K562 (cell line): ENCODE measurements at regions not wholly inside any gene's neighbourhood (a gene's known extent, or its start where the extent isn't known, plus 50 kb on each side); places are given as distances from the start of the nearest gene placed in this dataset.

ENCODE experiments used
- ATAC-seq: fragments of 200-7000 bp; cut with Tn5 transposase; 3 replicates; pipeline ENCODE4 v1.9.1; 2020; ENCODE audit warnings: moderate library complexity
- BruUV-seq: library from RNA; stranded (reverse); fragments of 400-500 nt; replicated peaks from 2 replicates; lab custom pipeline; 2021; lab: Mats Ljungman, UMichigan
- CTCF ChIA-PET: fragments of 300-600 bp; formaldehyde crosslinking; extraction: SDS; loops from one replicate; lab custom pipeline; 2021; ENCODE audit warnings: low intra/inter-chr PET ratio; lab: Yijun Ruan, JAX
- POLR2A ChIA-PET: fragments of 300-600, 350-650 bp; sonication (Branson Sonifier 250); formaldehyde crosslinking; extraction: SDS; loops from one replicate; lab custom pipeline; 2021; ENCODE audit warnings: antibody characterized with exemption, inconsistent platforms; lab: Yijun Ruan, JAX
- DNase-seq, 4 experiments: peaks; one replicate each; pipeline versions ENCODE4 v3.0.0 to v3.0.0-alpha.2; 2011 to 2018; ENCODE audit warnings: low spot score in 3 of 4, mixed read lengths in 3 of 4; ENCODE audit errors: extremely low read depth in 1 of 4
- FAIRE-seq: peaks from 2 replicates; lab custom pipeline; 2011; peaks lifted over from hg19 to GRCh38; lab: Jason Lieb, UNC
- H2AFZ ChIP-seq: 2 replicates; pipeline ENCODE4 v1.6.0; 2011; ENCODE audit warnings: low read depth, low read length, control low read depth, inconsistent platforms
- H3K27ac ChIP-seq: fragments of 200-600 bp; 3 replicates; pipeline ENCODE4 v1.8.0; 2011; ENCODE audit warnings: low read depth, mild to moderate bottlenecking, control low read depth, inconsistent platforms, low read length, moderate library complexity, mixed read lengths; ENCODE audit errors: extremely low read depth
- H3K27me3 ChIP-seq, 2 experiments: fragments of 300-600 bp in 1 of 2; 2 replicates in 1 of 2; 3 replicates in 1 of 2; pipeline versions ENCODE4 v1.6.0 to v1.8.0; 2011; ENCODE audit warnings: inconsistent platforms in 2 of 2, low read length in 2 of 2, mild to moderate bottlenecking in 1 of 2, mixed read lengths in 1 of 2, moderate library complexity in 1 of 2; ENCODE audit not compliant: control insufficient read depth in 2 of 2, insufficient read depth in 2 of 2
- H3K36me3 ChIP-seq: fragments of 300-600 bp; 3 replicates; pipeline ENCODE4 v1.8.0; 2011; ENCODE audit warnings: mild to moderate bottlenecking, low read length, inconsistent platforms; ENCODE audit not compliant: control insufficient read depth, insufficient read depth
- H3K4me1 ChIP-seq, 2 experiments: fragments of 200-600 bp in 1 of 2; replicated peaks in 1 of 2; 2 replicates in 1 of 2; 3 replicates in 1 of 2; pipeline versions ENCODE4 v1.5.1 to v1.8.0; 2011; ENCODE audit warnings: inconsistent platforms in 2 of 2, low read length in 2 of 2, mild to moderate bottlenecking in 1 of 2, mixed read lengths in 1 of 2, moderate library complexity in 1 of 2; ENCODE audit not compliant: control insufficient read depth in 2 of 2, insufficient read depth in 2 of 2
- H3K4me2 ChIP-seq: 2 replicates; pipeline ENCODE4 v1.6.1; 2011; ENCODE audit warnings: low read length, control low read depth, inconsistent platforms, mixed read lengths; ENCODE audit not compliant: insufficient read depth
- H3K4me3 ChIP-seq: fragments of 200-600 bp; sonication (generic), shearing (Covaris generic); 2 replicates; pipeline ENCODE4 v1.5.1; 2016; ENCODE audit warnings: control low read depth, inconsistent platforms
- H3K79me2 ChIP-seq: fragments of 200-600 bp; 3 replicates; pipeline ENCODE4 v1.8.0; 2011; ENCODE audit warnings: low read length, inconsistent platforms; ENCODE audit not compliant: control insufficient read depth, insufficient read depth
- H3K9ac ChIP-seq, 2 experiments: 2 replicates each; pipeline versions ENCODE4 v1.6.0 to v1.6.1; 2011; ENCODE audit warnings: low read depth in 2 of 2, low read length in 2 of 2, control low read depth in 1 of 2, inconsistent platforms in 1 of 2, mild to moderate bottlenecking in 1 of 2, mixed read lengths in 1 of 2; ENCODE audit not compliant: insufficient read depth in 1 of 2
- H3K9me1 ChIP-seq: one replicate; pipeline ENCODE4 v1.6.0; 2011; ENCODE audit warnings: inconsistent platforms, mild to moderate bottlenecking, low read length, moderate library complexity; ENCODE audit not compliant: control insufficient read depth, insufficient read depth
- H3K9me3 ChIP-seq: replicated peaks from 2 replicates; pipeline ENCODE4 v1.5.1; 2011; ENCODE audit warnings: low read depth, low read length, inconsistent platforms; ENCODE audit not compliant: control insufficient read depth, insufficient read depth
- H4K20me1 ChIP-seq: replicated peaks from 2 replicates; pipeline ENCODE4 v1.6.1; 2011; ENCODE audit warnings: low read length, inconsistent platforms, mixed read lengths; ENCODE audit not compliant: control insufficient read depth, insufficient read depth
- ATF6 ChIP-seq: sonication (generic); formaldehyde crosslinking; IDR thresholded peaks from 2 replicates; pipeline ENCODE4 v1.4.0; 2020; ENCODE audit warnings: mild to moderate bottlenecking, missing genetic modification reagents
- CHCHD3 ChIP-seq: fragments of 250-450 bp; sonication (Bioruptor Pico); IDR thresholded peaks from 2 replicates; pipeline ENCODE4 v2.1.2; 2022; ENCODE audit warnings: mild to moderate bottlenecking
- HDAC1 ChIP-seq, 2 experiments: fragments of 450-650 bp; IDR thresholded peaks; 2 replicates each; pipeline ENCODE4 v1.6.1; 2016 to 2017; ENCODE audit warnings: inconsistent platforms in 1 of 2, mild to moderate bottlenecking in 1 of 2, moderate library complexity in 1 of 2
- HINFP ChIP-seq: fragments of 450-650 bp; conservative IDR thresholded peaks from 2 replicates; pipeline ENCODE4 v1.6.1; 2016; ENCODE audit warnings: missing genetic modification characterization, low read depth, mild to moderate bottlenecking, control low read depth, missing compliant biosample characterization
- ZNF57 ChIP-seq: fragments of 450-650 bp; formaldehyde crosslinking; IDR thresholded peaks from 2 replicates; pipeline ENCODE4 v1.4.0; 2020; ENCODE audit warnings: mild to moderate bottlenecking, moderate library complexity
- ZNF699 ChIP-seq: fragments of 250-450 bp; sonication (Bioruptor Pico); IDR thresholded peaks from 2 replicates; pipeline ENCODE4 v1.8.0; 2021; ENCODE audit warnings: mild to moderate bottlenecking, moderate library complexity; ENCODE audit not compliant: insufficient replicate concordance
- WGBS: fragments of 100-300 bp; shearing (Covaris generic); methylation state at CpG from one replicate; pipeline ENCODE4 v1.1.6; 2016; ENCODE audit warnings: low coverage, mixed read lengths; ENCODE audit not compliant: insufficient coverage; ENCODE audit errors: missing lambda C conversion rate; 5-methylcytosine and 5-hydroxymethylcytosine counted together
- in situ Hi-C: fragments of 300-500 bp; cut with MboI; formaldehyde crosslinking; loops from 4 replicates; pipeline ENCODE4 v1.15.0; 2018; ENCODE audit warnings: inconsistent platforms, mixed read lengths
- intact Hi-C: fragments of 100-400 bp; cut with micrococcal nuclease; formaldehyde crosslinking; loops from 2 replicates; pipeline ENCODE4 v1.14.2; 2022

- ATAC-seq (no peak), FAIRE-seq (no peak), DNase-seq (no peak)
- Histone ChIP-seq H2AFZ (no peak overlapping the region), H3K9me3 (no peaks in the 10 kb centered on the region), H3K4me1 (no peaks in the 10 kb centered on the region), H3K79me2 (no peaks in the 10 kb centered on the region), H3K27ac (no peak overlapping the region), H3K9me1 (no peaks in the 10 kb centered on the region), H3K9ac (no peak overlapping the region), H3K27me3 (no peaks in the 10 kb centered on the region), H3K36me3 (no peaks in the 10 kb centered on the region), H3K4me3 (no peak overlapping the region), H4K20me1 (no peaks in the 10 kb centered on the region), H3K4me2 (no peak overlapping the region)
- intact Hi-C loops, result no loop called here
- TF ChIP-seq ZNF699 (CRISPR knock-in tag) (no peak), ZNF57 (no peak), HDAC1 (IDR thresholded peaks at IDR 0.05) (no peak), ATF6 (no peak), HINFP (tag) (no peak), CHCHD3 (CRISPR knock-in tag) (no peak)
- POLR2A ChIA-PET, result no interaction called here
- no TSS peak for BruUV-seq
- 0% methylated on average over 2 of the region's 2 CpGs for WGBS
- CTCF ChIA-PET, result no interaction called here
- in situ Hi-C loops, result no loop called here
Measured at GRCh38 chr4:123934096-123934495, 537.5 kb downstream of the SPRY1 start.
